ENCODE measurements at regions not wholly inside any gene's neighbourhood (a gene's known extent, or its start where the extent isn't known, plus 50 kb on each side); places are given as distances from the start of the nearest gene placed in this dataset.
"Not testable (repeated sequence)": the region's sequence is repeated elsewhere in the genome, so short reads cannot be mapped to it uniquely, and the experiment has no call there.

DNA sequence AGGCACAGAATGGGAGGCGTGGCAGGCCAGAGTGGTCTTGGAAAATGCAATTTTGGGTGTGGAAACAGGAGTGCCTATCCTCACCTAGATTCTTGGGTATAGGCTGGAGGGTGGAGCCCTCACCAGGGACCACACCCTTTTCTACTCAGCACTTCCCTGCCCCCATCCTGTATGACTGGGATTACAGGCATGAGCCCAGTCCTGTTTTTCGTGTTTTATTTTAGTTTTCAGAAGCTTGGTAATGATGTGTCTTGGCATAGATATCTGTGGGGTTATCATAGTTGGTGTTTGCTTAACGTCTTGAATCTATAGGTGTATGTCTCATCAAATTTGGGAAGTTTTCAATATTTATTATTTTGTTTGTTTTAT is 248.7 kb upstream of the CBLB start:
- no peak for DNase-seq

DNA sequence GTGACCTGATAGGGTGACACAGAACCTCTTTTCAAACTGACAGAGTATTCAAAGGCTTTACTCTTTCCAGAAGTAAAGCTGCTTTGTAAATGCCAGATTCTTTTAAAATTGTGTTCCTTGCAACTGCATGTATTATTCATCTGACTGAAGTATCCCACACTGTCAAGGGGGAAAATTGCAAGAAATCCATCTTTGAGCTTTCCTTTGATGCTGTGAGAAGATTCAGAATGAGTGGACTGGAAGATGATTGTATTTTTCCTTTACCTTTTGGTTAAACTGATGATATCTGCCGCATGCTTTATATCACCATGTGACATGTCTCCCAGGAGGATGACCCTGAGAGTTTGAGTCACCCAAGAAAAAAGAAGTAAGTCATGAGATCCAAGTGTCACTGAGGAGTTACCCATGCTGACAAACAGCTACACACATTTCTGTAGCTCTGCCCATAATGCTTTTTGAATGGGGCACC is 250.8 kb upstream of the CBLB start:
- DNase-seq: no peak

DNA sequence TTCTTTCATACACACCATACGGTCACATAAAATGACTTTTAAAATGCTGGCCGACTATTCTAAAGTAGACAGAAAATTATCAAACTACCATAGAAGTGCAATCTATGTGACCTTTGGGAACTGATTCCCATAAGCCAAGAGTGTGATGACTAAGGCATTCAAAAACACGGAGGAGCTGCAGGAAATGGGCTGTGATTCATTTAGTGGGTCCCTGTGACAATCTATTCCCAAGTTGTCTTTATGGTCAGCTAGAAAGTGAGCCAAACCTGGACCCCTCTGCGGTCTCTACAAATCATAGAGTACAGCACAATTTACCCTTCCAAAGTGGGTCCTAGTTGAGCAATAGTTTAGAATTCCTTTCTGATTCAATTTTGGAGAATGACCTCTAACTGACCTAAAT is 251.5 kb upstream of the CBLB start:
- DNase-seq: no peak

DNA sequence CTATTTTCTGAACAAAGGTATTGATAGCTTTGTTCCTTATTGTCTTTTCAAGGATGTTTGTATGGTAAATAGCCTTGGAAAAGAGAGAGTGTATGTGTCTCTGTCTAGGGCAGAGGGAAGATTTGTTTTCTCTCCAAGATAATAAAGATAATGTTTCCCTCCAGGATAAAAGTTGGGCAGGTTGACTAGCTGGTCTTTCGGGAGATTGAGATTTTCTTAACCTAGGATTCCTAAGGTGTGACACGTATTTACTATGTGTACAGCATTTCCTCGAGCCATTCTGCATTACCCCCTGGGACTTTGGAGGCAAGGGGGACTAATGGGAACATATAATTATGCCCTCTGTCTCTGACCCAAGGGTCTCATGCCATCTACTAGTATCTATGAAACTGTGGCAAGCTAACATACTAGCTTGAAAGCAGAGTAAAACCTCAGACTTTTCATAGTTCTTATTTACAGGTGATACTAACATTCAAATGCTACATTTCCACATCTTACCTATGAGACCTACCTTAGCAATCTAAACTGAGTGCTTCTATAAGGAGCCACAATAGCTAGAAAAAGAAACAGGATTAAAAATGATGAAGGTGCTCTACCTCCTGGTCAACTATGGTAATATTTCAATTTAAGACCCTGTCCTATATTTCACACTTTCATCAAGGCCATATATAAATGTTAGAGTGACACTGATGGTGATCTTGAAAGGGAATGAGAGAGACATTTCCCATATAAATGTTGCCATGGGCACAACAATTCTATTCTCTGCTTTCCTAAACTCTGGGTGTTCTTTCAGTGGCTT is 252.9 kb upstream of the CBLB start:
- DNase-seq: no peak

DNA sequence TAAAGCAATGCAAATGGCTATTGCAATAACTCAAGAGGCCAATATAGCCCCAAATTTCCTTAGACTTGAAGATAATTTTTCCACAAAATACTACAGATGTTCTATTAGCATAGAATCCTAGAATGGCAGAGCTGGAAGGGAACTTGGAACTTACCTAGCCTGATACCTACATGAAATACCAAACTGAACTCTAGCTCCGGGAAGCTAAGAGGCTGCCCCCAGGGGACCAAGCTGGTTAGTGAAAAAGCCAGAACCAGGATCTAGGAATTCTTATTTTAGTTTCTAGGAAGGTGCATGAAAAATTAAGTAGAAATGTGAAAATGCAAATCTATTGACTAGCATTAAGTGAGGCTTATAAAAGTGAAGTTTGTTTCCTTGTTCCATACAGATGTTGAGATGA is 256.0 kb upstream of the CBLB start:
- DNase-seq: no peak

DNA sequence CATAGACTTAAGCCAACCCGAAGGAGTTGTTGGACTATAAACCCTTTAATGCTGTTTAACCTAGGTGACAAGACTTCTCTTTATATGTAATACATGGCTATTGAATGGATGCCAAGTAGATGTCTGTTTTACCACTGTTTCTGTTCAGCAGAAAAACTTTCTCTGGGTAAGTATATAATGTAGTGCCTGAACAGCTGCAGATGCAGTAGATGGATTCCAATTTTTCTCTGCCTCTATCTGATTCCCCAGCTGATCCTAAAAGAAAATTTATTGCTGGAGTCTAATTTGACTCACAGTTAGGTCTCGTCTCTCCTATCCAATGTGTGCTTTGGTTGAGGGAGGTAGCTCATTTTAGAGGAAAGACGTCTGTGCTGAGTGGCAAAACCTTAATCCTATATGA is 256.5 kb upstream of the CBLB start:
- DNase-seq: no peak

DNA sequence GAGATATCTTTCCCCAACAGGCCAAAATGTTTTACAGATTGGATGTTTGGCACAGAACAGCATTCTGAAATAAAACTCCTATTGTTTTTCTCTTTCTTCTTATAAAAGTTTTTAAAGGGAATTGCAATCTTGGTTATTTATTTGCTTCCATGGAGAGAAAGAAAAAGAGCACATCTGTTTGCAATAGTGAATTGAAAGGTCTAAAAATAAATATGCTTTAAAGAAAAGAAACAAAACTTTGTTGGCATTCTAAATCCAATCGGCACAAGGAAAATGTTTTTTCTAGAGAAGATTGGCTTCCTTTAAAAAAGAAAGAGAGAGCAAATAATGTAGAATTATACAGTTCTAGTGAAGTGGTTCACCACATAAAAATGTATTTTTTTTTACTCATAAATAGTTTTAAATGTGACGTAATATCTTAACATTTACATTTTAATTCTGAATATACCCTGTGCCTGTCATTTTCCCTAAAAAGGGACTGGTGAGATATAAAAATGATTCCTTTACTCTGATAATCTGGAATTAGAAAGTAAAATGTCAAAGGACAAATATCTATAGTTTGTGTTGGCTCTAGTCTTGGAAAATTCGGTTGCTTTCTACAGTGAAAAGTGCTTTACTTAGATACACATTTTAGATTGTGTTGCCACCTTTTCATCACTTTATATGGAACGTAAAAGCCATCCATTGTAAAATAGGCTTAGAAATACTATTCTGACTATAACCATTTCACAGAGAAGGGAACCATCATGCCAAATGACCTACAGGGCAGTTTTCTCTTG is 257.4 kb upstream of the CBLB start:
- DNase-seq: no peak

DNA sequence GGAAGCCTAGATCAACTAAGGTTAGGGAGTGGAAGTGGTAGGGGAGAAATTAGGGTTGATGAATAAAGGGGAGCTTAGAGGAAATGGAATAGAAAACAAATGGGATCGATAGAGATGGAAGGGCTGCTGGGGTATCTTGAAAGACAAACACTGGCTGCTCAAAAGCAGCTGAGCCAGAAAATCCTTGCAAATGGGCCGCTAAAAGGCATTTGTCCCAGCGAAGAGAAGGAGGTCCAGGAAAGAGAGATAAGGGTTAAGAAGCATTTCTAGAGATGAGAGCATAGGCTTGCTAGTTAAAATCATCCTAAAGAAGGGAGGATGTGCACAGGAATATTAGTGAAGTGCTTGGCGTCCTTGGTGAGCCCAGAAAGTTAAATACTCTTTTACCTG is 258.0 kb upstream of the CBLB start:
- DNase-seq: no peak

DNA sequence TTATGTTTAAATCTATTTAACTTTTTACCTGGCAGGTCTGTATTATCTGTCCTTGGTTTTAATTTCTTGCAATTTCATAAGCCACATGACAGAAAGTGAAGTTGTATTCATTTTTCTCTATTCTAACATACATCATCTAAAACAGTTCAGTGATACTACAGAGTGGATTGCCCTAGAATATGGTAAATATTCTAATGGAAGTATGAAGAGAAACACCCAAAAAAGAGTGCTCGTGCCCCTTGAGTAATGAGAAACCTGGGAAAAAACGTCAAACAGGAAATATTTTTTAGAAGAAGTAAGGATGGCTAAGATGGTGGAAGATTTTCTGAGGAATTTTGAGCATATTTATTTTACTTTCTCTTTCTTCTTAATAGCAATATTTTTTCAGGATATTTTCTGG is 261.1 kb upstream of the CBLB start:
- DNase-seq: no peak

DNA sequence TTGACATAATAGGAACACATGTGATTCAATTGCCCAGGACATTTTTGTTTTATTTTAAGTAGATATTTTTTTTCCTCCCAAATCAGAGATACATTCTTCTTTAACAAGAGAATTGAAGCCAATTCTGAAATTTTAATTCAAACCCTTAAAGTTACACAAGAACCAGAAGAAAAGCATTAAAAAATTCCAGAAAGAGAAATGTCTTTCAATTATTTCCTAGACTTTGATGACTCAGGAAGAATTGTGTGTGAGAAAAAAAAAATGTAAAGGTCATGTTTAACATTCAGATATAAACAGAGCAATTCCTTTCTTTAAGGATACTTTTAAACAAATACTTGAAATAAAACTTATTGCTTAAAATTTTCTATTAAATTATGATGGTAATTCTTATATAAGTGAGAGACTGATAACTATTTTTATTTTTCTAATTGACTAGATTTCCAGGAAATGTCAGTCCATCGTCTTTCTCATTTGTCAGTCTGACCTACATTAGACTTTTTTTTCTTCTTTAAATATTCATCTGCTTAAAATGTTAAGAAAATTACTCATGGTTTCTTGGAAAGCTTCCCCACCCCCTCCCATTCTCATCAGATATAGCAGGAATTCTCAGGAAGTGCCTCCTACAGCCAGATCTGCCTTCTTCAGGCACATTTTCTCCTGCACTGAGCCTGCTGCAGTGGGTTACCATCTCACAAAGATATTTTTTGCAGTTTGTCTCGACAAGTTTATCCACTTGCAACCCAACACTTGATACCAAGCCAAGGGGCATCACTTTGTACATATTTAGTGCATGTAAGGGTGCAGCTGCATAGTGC is 261.8 kb upstream of the CBLB start:
- no peak for DNase-seq

DNA sequence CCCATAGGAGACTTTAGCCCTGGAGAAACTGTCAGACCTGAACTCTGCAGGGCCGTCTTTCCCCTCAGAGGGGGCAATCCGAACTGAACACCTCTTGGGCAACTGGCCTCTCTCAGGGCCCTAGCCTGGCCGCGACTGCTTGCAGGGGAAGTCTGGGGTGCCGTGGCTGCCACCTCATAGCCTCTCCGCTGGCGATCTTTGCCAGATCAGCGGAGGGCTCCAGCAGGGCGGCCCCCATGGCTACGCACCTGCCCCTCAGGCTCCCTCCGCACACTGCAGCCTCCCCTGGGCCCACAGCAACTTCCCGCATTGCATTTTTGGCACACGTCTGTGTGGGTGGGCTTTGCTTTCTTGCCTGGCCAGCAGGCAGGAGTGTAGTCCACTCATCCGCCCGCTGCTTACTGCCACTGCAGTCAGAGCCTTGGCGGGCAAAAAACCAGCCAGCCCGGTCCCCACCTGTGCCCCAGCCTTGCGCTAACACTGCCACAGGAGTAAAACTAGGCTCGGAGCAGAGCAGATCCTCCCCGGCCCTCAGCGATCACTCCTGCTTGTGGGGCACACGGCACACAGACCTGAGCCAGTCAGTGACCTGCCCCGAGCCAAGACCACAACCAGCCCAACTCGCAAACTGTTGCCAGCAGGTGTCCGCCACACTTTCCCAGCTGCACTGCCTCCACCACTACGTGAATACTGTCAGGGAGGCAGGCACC is 266.8 kb upstream of the CBLB start:
- DNase-seq: no peak

DNA sequence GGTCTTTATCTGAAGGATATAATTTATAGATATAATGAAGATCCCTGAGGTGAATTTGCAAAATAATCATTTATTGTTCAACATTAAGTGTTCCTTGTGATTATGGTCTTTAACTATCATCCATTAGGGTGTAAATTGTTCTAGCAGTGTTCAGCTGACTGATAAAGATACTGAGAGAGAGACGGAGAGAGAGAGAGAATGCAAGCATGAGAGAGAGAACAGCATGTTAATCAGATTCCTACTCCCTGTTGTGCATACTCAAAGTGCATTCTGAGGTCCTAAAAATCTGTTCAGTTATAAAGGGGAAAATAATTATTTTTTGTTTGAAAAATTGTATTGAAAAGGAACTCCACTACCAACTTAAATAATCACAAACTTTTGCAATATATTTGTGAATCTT is 271.0 kb upstream of the CBLB start:
- DNase-seq: no peak

DNA sequence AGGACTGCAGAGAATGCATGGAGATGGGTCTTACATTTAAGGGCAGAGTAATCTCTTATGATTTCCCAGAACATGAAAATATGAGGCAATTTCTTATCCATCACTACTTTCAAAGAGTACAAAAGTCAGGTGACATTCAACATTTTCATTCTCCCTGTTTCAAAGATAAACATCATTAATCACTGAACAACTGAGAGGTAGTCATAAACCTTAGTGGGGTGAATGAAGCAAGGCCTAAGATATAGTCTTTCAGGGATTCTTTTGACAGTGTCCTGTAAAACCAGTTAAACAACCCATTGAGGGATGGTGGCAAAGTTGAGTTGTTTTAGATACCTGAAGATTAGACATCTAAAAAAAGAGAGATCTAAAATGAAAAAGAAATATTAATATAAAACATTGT is 271.6 kb upstream of the CBLB start:
- DNase-seq: no peak

DNA sequence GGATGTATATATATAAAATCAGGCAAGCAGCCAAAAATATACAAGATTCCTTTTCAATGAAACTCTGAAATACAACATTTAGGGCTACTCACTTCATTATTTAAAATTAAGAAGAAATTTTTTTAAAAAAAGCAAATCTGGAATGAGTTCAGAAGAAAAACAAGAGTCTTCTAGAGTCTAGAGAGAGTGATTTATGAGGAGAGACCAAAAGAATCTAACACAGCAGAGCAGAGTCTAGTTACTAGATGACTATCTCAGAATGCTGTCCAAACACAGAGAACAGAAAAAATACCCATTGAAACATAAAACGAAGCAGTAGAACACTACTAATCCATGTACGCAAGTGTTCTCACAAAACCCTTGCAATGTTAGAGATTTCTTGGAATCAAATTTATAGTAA is 275.2 kb upstream of the CBLB start:
- no peak for DNase-seq

DNA sequence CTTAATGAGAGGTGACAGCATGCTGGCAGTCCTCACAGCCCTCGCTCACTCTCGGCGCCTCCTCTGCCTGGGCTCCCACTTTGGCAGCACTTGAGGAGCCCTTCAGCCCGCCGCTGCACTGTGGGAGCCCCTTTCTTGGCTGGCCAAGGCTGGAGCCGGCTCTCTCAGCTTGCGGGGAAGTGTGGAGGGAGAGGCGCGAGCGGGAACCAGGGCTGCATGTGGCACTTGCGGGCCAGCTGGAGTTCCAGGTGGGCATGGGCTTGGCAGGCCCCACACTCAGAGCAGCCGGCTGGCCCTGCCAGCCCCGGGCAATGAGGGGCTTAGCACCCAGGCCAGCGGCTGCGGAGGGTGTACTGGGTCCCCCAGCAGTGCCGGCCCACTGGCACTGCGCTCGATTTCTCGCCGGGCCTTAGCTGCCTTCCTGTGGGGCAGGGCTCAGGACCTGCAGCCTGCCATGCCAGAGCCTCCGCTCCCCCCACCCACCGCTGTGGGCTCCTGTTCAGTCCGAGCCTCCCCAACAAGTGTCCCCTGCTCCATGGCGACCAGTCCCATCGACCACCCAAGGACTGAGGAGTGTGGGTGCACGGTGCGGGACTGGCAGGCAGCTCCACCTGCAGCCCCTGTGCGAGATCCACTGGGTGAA is 279.7 kb upstream of the CBLB start:
- DNase-seq: not testable (repeated sequence)

DNA sequence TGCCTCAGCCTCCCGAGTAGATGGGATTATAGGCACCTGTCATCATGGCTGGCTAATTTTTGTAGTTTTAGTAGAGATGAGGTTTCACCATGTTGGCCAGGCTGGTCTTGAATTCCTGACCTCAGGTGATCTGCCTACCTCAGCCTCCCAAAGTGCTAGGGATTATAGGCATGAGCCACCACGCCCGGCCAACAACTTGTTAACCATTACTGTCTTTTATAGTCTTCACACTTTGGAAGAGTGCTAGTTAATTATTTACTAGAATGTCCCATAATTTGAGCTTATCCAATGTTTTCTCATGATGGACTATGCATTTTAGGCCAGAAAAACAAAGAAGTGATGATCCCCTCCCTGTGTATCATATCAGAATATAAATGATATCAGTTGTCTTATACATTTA is 288.6 kb upstream of the CBLB start:
- no peak for DNase-seq

DNA sequence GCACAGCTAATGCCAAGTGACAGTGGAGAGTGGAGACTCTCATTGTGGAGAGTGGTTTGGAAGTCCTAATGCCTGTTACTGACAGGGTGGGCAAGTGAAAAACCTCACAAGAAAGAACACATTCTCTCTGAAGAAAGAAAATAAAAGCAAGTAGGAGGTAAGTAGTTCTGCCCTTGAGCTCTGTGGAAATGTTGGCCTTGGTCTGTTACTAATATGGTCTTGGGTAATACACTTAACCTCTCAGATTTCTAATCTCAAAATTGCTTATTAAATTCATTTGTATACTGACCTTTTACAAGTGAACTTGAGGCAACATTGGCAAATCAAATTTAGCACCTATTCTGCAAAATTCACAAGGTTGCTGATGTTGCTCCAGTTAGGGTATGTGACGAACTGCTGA is 291.6 kb upstream of the CBLB start:
- no peak for DNase-seq

DNA sequence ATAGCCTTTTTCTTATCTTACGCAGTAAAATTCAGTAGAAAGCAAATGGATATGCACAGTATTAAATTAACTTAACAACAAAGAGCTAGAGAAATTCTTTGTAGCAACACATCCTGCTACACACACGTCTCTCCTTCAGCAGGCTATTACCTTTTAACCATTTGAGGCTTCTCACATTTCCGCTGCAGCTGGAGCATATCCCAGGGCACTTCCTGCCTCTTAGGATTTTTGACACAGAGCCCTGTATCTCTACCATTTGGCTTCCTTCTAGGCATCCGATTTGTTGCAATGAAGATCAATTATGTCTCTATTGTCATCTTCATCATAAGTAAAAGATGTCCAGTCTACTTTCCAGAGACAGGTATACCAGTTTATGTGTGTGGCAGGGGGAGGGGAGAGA is 292.4 kb upstream of the CBLB start:
- DNase-seq: no peak

DNA sequence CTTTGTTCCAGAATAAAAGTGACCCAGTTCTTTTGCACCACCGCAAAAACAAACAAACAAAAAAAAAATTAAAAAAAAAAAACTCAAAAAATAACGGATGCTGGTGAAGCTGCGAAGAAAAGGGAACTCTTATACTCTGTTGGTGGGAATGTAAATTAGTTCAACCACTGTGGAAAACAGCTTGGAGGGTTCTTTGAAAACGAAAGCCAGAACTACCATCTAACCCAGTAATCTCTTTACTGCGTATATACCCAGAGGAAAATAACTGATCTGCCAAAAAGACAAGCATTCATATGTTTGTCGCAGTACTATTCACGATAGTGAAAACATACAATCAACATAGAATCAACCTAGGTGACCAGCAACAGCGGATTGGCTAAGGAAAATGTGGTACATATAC is 298.9 kb upstream of the CBLB start:
- no peak for DNase-seq

DNA sequence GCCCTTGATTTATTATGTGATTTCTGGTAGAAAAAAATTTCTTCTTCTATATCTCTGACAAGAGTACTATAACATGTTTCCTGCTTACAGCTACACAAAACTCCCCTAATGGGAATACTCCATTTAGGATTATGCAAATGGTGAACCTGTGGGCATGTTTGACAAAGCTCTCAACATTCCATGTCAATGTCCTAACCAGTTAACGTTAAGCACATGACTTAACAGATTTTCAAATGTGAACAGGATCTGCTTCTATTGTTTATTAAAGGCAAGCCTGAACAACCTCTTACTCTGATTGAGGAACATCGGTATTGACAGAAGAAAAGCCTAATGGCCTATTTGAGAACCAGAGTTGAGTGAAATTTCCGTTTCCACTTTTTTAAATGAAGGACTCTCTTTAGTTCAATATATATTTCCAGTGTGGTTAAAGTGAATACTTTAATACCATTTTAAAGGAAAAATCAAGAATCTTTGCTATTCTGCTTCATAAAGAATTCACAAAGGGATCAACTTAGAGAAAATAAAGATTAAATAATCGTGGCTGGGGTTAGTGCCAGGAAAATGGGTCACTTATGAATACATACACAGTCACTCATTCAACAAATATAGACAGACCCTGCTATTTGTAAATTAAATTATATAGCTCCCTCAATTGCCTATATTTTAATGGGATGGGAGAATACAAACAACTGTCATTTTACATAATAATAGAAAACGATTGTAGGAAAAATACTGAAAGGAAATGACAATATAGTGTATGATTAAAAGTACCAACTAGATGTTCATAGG is 300.3 kb upstream of the CBLB start:
- DNase-seq: no peak

Measured in amygdala (tissue), 56 donors.